Effector CD4-positive, alpha-beta T cell (primary cell): ENCODE measurements at regions not wholly inside any gene's neighbourhood (a gene's known extent, or its start where the extent isn't known, plus 50 kb on each side); places are given as distances from the start of the nearest gene placed in this dataset.
A peak's percentile ranks its signal among the peaks of the same experiment; 100 is the strongest.

Experiments used
- DNase-seq: peaks from one replicate; pipeline ENCODE4 v3.0.0-alpha.2; 2020

- DNase-seq: no peak
These were observed 98.2 kb upstream of the SLC22A11 start for GRCh38 chr11:64457416-64458010.

GRCh38 chr11:64458997-64459396, 96.7 kb upstream of the SLC22A11 start:
- DNase-seq: no peak

GRCh38 chr11:64459609-64460008, 96.1 kb upstream of the SLC22A11 start:
- no peak for DNase-seq

- no peak for DNase-seq
These were observed 94.7 kb upstream of the SLC22A11 start for GRCh38 chr11:64461081-64461480.

GRCh38 chr11:64466115-64466718, 89.5 kb upstream of the SLC22A11 start:
- DNase-seq: no peak

- DNase-seq: no peak
These were observed 86.5 kb upstream of the SLC22A11 start for GRCh38 chr11:64469288-64469687.

- no peak for DNase-seq
These were observed 82.9 kb upstream of the SLC22A11 start for GRCh38 chr11:64472593-64473455.

GRCh38 chr11:64474680-64475079, 81.1 kb upstream of the SLC22A11 start:
- DNase-seq: no peak

- no peak for DNase-seq
These were observed 80.6 kb upstream of the SLC22A11 start for GRCh38 chr11:64475145-64475544.

- no peak for DNase-seq
These were observed 78.9 kb upstream of the SLC22A11 start for GRCh38 chr11:64476881-64477280.

GRCh38 chr11:64477675-64478074, 78.1 kb upstream of the SLC22A11 start:
- DNase-seq: no peak

- DNase-seq: no peak
These were observed 73.2 kb upstream of the SLC22A11 start for GRCh38 chr11:64482588-64482987.

- DNase-seq: no peak
These were observed 71.3 kb upstream of the SLC22A11 start for GRCh38 chr11:64484191-64485022.

- DNase-seq: no peak
These were observed 70.7 kb upstream of the SLC22A11 start for GRCh38 chr11:64485074-64485473.

- peak; percentile 18 for DNase-seq
These were observed 65.8 kb upstream of the SLC22A11 start for GRCh38 chr11:64489831-64490441.

GRCh38 chr11:64490562-64491216, 65.1 kb upstream of the SLC22A11 start:
- no peak for DNase-seq

GRCh38 chr11:64492561-64492960, 63.2 kb upstream of the SLC22A11 start:
- DNase-seq: no peak

GRCh38 chr11:64498136-64498535, 57.6 kb upstream of the SLC22A11 start:
- no peak for DNase-seq

- DNase-seq: no peak
These were observed 56.3 kb upstream of the SLC22A11 start for GRCh38 chr11:64499261-64500004.

- DNase-seq: no peak
These were observed 55.3 kb upstream of the SLC22A11 start for GRCh38 chr11:64500176-64501013.
